ENCODE measurements at regions not wholly inside any gene's neighbourhood (a gene's known extent, or its start where the extent isn't known, plus 50 kb on each side); places are given as distances from the start of the nearest gene placed in this dataset.
"Not testable (repeated sequence)": the region's sequence is repeated elsewhere in the genome, so short reads cannot be mapped to it uniquely, and the experiment has no call there.

- dilution Hi-C loops (cut with MboI; ENCODE audit: extremely low pct_ligation_motif_present, low sequenced_read_pairs); CTCF ChIA-PET; H3K4me2 ChIP-seq (ENCODE audit: insufficient read depth, low read length); H3K36me3 ChIP-seq (ENCODE audit: control insufficient read depth in 2 of 2, extremely low read depth in 1 of 2, insufficient read depth in 2 of 2, low read length in 2 of 2); H3K4me1 ChIP-seq (ENCODE audit: control insufficient read depth, extremely low read depth, insufficient read depth, low read length); H3K4me3 ChIP-seq (replicated peaks in 1 of 3; ENCODE audit: insufficient read depth in 1 of 3, low read depth in 1 of 3, low read length in 3 of 3); BruUV-seq (replicated peaks); POLR2A ChIA-PET; H3K27ac ChIP-seq (ENCODE audit: insufficient read depth, low read depth, low read length); DNase-seq (ENCODE audit: low read depth, low spot score); H3K27me3 ChIP-seq (ENCODE audit: control insufficient read depth in 2 of 2, insufficient read depth in 2 of 2, low read length in 2 of 2); H3K9me1 ChIP-seq (replicated peaks; ENCODE audit: control insufficient read depth, extremely low read depth, insufficient read depth, low read length); H2AFZ ChIP-seq (ENCODE audit: low read depth, low read length); intact Hi-C loops (cut with micrococcal nuclease); H4K20me1 ChIP-seq (replicated peaks; ENCODE audit: control insufficient read depth, extremely low read depth, insufficient read depth, low read length); H3K79me2 ChIP-seq (ENCODE audit: control insufficient read depth, insufficient read depth, low read length); FAIRE-seq; H3K9ac ChIP-seq (replicated peaks; ENCODE audit: extremely low read depth, insufficient read depth, low read length); H3K9me3 ChIP-seq (replicated peaks; ENCODE audit: control insufficient read depth, insufficient read depth, low read length): not testable (repeated sequence)
Observed at GRCh38 chr20:26091921-26092320, 395.3 kb upstream of the ZNF337 start.

GRCh38 chr20:26086195-26086594 lies 389.5 kb upstream of the ZNF337 start:
- H3K4me3 ChIP-seq (replicated peaks in 1 of 3; ENCODE audit: insufficient read depth in 1 of 3, low read depth in 1 of 3, low read length in 3 of 3); H3K36me3 ChIP-seq (ENCODE audit: control insufficient read depth in 2 of 2, extremely low read depth in 1 of 2, insufficient read depth in 2 of 2, low read length in 2 of 2); H3K4me1 ChIP-seq (ENCODE audit: control insufficient read depth, extremely low read depth, insufficient read depth, low read length); BruUV-seq (replicated peaks); H3K27me3 ChIP-seq (ENCODE audit: control insufficient read depth in 2 of 2, insufficient read depth in 2 of 2, low read length in 2 of 2); H3K4me2 ChIP-seq (ENCODE audit: insufficient read depth, low read length); H3K27ac ChIP-seq (ENCODE audit: insufficient read depth, low read depth, low read length); POLR2A ChIA-PET; H3K9ac ChIP-seq (replicated peaks; ENCODE audit: extremely low read depth, insufficient read depth, low read length); CTCF ChIA-PET; dilution Hi-C loops (cut with MboI; ENCODE audit: extremely low pct_ligation_motif_present, low sequenced_read_pairs); H2AFZ ChIP-seq (ENCODE audit: low read depth, low read length); H4K20me1 ChIP-seq (replicated peaks; ENCODE audit: control insufficient read depth, extremely low read depth, insufficient read depth, low read length); intact Hi-C loops (cut with micrococcal nuclease); DNase-seq (ENCODE audit: low read depth, low spot score); H3K9me1 ChIP-seq (replicated peaks; ENCODE audit: control insufficient read depth, extremely low read depth, insufficient read depth, low read length); FAIRE-seq; H3K9me3 ChIP-seq (replicated peaks; ENCODE audit: control insufficient read depth, insufficient read depth, low read length); H3K79me2 ChIP-seq (ENCODE audit: control insufficient read depth, insufficient read depth, low read length): not testable (repeated sequence)

DNA sequence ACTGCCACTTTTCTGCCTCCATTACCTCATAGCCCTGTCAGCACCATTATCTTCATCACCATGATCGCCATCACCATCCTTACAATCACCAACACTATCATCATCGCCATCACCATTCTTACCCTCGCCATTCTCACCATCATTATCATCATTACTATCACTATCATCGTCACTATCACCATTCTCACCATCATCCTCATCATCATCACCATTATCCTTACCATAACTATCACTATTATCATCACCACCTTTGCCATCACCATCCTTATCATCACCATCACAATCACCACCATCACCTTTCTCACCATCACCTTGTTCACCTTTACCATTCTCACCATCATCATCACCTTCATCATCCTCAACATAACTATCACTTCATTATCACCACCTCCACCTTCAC lies 377.3 kb upstream of the ZNF337 start:
- CTCF ChIA-PET; BruUV-seq (replicated peaks); H3K79me2 ChIP-seq (ENCODE audit: control insufficient read depth, insufficient read depth, low read length); DNase-seq (ENCODE audit: low read depth, low spot score); H2AFZ ChIP-seq (ENCODE audit: low read depth, low read length); H3K9me1 ChIP-seq (replicated peaks; ENCODE audit: control insufficient read depth, extremely low read depth, insufficient read depth, low read length); H3K9me3 ChIP-seq (replicated peaks; ENCODE audit: control insufficient read depth, insufficient read depth, low read length); H3K4me1 ChIP-seq (ENCODE audit: control insufficient read depth, extremely low read depth, insufficient read depth, low read length); H3K4me2 ChIP-seq (ENCODE audit: insufficient read depth, low read length); H3K9ac ChIP-seq (replicated peaks; ENCODE audit: extremely low read depth, insufficient read depth, low read length); H3K36me3 ChIP-seq (ENCODE audit: control insufficient read depth in 2 of 2, extremely low read depth in 1 of 2, insufficient read depth in 2 of 2, low read length in 2 of 2); FAIRE-seq; H3K27ac ChIP-seq (ENCODE audit: insufficient read depth, low read depth, low read length); POLR2A ChIA-PET; intact Hi-C loops (cut with micrococcal nuclease); H3K4me3 ChIP-seq (replicated peaks in 1 of 3; ENCODE audit: insufficient read depth in 1 of 3, low read depth in 1 of 3, low read length in 3 of 3); dilution Hi-C loops (cut with MboI; ENCODE audit: extremely low pct_ligation_motif_present, low sequenced_read_pairs); H3K27me3 ChIP-seq (ENCODE audit: control insufficient read depth in 2 of 2, insufficient read depth in 2 of 2, low read length in 2 of 2); H4K20me1 ChIP-seq (replicated peaks; ENCODE audit: control insufficient read depth, extremely low read depth, insufficient read depth, low read length): not testable (repeated sequence)

- BruUV-seq (replicated peaks) = not testable (repeated sequence)
Observed at GRCh38 chr20:26059324-26059723, 362.7 kb upstream of the ZNF337 start.

More at GRCh38 chr20:26059324-26059723, 362.7 kb upstream of the ZNF337 start:
- intact Hi-C loops (cut with micrococcal nuclease); H3K27me3 ChIP-seq (ENCODE audit: control insufficient read depth in 2 of 2, insufficient read depth in 2 of 2, low read length in 2 of 2); H3K27ac ChIP-seq (ENCODE audit: insufficient read depth, low read depth, low read length); H3K36me3 ChIP-seq (ENCODE audit: control insufficient read depth in 2 of 2, extremely low read depth in 1 of 2, insufficient read depth in 2 of 2, low read length in 2 of 2); H3K4me1 ChIP-seq (ENCODE audit: control insufficient read depth, extremely low read depth, insufficient read depth, low read length); H3K79me2 ChIP-seq (ENCODE audit: control insufficient read depth, insufficient read depth, low read length); dilution Hi-C loops (cut with MboI; ENCODE audit: extremely low pct_ligation_motif_present, low sequenced_read_pairs); CTCF ChIA-PET; H2AFZ ChIP-seq (ENCODE audit: low read depth, low read length); DNase-seq (ENCODE audit: low read depth, low spot score); H3K9me1 ChIP-seq (replicated peaks; ENCODE audit: control insufficient read depth, extremely low read depth, insufficient read depth, low read length); FAIRE-seq; H3K4me3 ChIP-seq (replicated peaks in 1 of 3; ENCODE audit: insufficient read depth in 1 of 3, low read depth in 1 of 3, low read length in 3 of 3); H3K4me2 ChIP-seq (ENCODE audit: insufficient read depth, low read length); POLR2A ChIA-PET; H3K9me3 ChIP-seq (replicated peaks; ENCODE audit: control insufficient read depth, insufficient read depth, low read length); H4K20me1 ChIP-seq (replicated peaks; ENCODE audit: control insufficient read depth, extremely low read depth, insufficient read depth, low read length); H3K9ac ChIP-seq (replicated peaks; ENCODE audit: extremely low read depth, insufficient read depth, low read length): not testable (repeated sequence)
